K562 (cell line): ENCODE measurements at regions not wholly inside any gene's neighbourhood (a gene's known extent, or its start where the extent isn't known, plus 50 kb on each side); places are given as distances from the start of the nearest gene placed in this dataset.

ENCODE experiments used
- CGGBP1 ChIP-seq: fragments of 250-450 bp; sonication (Bioruptor Pico); IDR thresholded peaks from 2 replicates; pipeline ENCODE4 v1.9.0; 2021; ENCODE audit warnings: mild to moderate bottlenecking
- DPF2 ChIP-seq: fragments of 450-650 bp; IDR thresholded peaks from 2 replicates; pipeline ENCODE4 v1.6.1; 2016
- ESRRB ChIP-seq: fragments of 250-450 bp; sonication (Bioruptor Pico); IDR thresholded peaks from 2 replicates; pipeline ENCODE4 v1.5.0; 2020; ENCODE audit warnings: mild to moderate bottlenecking, moderate library complexity, borderline replicate concordance
- FOXA1 ChIP-seq: fragments of 450-650 bp; IDR thresholded peaks from 2 replicates; pipeline ENCODE4 v1.6.1; 2016; ENCODE audit warnings: mild to moderate bottlenecking, borderline replicate concordance
- FOXA3 ChIP-seq, 2 experiments: fragments of 450-650 bp in 1 of 2; sonication (generic) in 1 of 2; formaldehyde crosslinking; IDR thresholded peaks in 1 of 2; conservative IDR thresholded peaks in 1 of 2; 2 replicates each; pipeline versions ENCODE4 v1.4.0 to v1.8.0; 2020 to 2022; ENCODE audit warnings: mild to moderate bottlenecking in 2 of 2, missing genetic modification reagents in 1 of 2
- HMG20B ChIP-seq: fragments of 250-450 bp; sonication (Bioruptor Pico); IDR thresholded peaks from 2 replicates; pipeline ENCODE4 v1.5.0; 2021; ENCODE audit warnings: mild to moderate bottlenecking
- MAFK ChIP-seq: IDR thresholded peaks from 2 replicates; pipeline ENCODE4 v1.6.1; 2011; ENCODE audit warnings: low read length, improper control_type of control experiment
- MBD1 ChIP-seq: fragments of 250-450 bp; sonication (Bioruptor Pico); IDR thresholded peaks from 2 replicates; pipeline ENCODE4 v1.8.0; 2022; ENCODE audit warnings: inconsistent platforms
- NFIX ChIP-seq: fragments of 250-450 bp; sonication (Bioruptor Pico); IDR thresholded peaks from 2 replicates; pipeline ENCODE4 v1.4.0; 2020; ENCODE audit warnings: low read depth, mild to moderate bottlenecking, moderate library complexity
- NFYB ChIP-seq: IDR thresholded peaks from 2 replicates; pipeline ENCODE4 v1.6.1; 2011; ENCODE audit warnings: mild to moderate bottlenecking, moderate library complexity; ENCODE audit not compliant: insufficient read length; ENCODE audit errors: extremely low read depth
- POLR3A ChIP-seq: IDR thresholded peaks from 2 replicates; pipeline ENCODE4 v1.6.1; 2011; ENCODE audit warnings: borderline replicate concordance, mild to moderate bottlenecking, moderate library complexity; ENCODE audit not compliant: insufficient read length, insufficient read depth; ENCODE audit errors: extremely low read depth
- PRPF4 ChIP-seq: fragments of 200-400 bp; formaldehyde crosslinking; IDR thresholded peaks from one replicate; pipeline ENCODE4 v1.6.1; 2017; ENCODE audit warnings: low read length, low read depth, mild to moderate bottlenecking; ENCODE audit not compliant: insufficient read depth, poor library complexity, severe bottlenecking
- RFX1 ChIP-seq: fragments of 450-650 bp; IDR thresholded peaks from 2 replicates; pipeline ENCODE4 v1.6.1; 2016; ENCODE audit warnings: mild to moderate bottlenecking, moderate library complexity
- TAL1 ChIP-seq: fragments of 450-650 bp; IDR thresholded peaks from 2 replicates; pipeline ENCODE4 v1.6.1; 2016; ENCODE audit warnings: mild to moderate bottlenecking
- TEAD4 ChIP-seq, 2 experiments: sonication (generic) in 1 of 2; formaldehyde crosslinking in 1 of 2; IDR thresholded peaks; 2 replicates each; pipeline versions ENCODE4 v1.6.1 to v1.8.0; 2012 to 2022; ENCODE audit warnings: borderline replicate concordance in 1 of 2, inconsistent platforms in 1 of 2, low read length in 1 of 2, mild to moderate bottlenecking in 1 of 2, missing genetic modification reagents in 1 of 2
- ZBTB7A ChIP-seq: IDR thresholded peaks from 2 replicates; pipeline ENCODE4 v1.6.1; 2011; ENCODE audit warnings: low read depth, mild to moderate bottlenecking, low read length, moderate library complexity, borderline replicate concordance; ENCODE audit not compliant: control insufficient read depth
- ZBTB9 ChIP-seq: fragments of 450-650 bp; formaldehyde crosslinking; IDR thresholded peaks from 2 replicates; pipeline ENCODE4 v1.4.0; 2020; ENCODE audit warnings: mild to moderate bottlenecking, moderate library complexity
- ZNF280B ChIP-seq: fragments of 250-450 bp; sonication (Bioruptor Pico); IDR thresholded peaks from 2 replicates; pipeline ENCODE4 v1.5.1; 2021; ENCODE audit warnings: mild to moderate bottlenecking
- ZNF316 ChIP-seq: fragments of 450-650 bp; IDR thresholded peaks from 2 replicates; pipeline ENCODE4 v1.6.1; 2016
- TF ChIP-seq, protein P1 (sequence below): IDR thresholded peaks from 3 replicates; pipeline ENCODE4 v1.6.1; 2011; ENCODE audit warnings: borderline replicate concordance, mild to moderate bottlenecking, moderate library complexity; ENCODE audit not compliant: insufficient read length; ENCODE audit errors: extremely low read depth

DNA sequence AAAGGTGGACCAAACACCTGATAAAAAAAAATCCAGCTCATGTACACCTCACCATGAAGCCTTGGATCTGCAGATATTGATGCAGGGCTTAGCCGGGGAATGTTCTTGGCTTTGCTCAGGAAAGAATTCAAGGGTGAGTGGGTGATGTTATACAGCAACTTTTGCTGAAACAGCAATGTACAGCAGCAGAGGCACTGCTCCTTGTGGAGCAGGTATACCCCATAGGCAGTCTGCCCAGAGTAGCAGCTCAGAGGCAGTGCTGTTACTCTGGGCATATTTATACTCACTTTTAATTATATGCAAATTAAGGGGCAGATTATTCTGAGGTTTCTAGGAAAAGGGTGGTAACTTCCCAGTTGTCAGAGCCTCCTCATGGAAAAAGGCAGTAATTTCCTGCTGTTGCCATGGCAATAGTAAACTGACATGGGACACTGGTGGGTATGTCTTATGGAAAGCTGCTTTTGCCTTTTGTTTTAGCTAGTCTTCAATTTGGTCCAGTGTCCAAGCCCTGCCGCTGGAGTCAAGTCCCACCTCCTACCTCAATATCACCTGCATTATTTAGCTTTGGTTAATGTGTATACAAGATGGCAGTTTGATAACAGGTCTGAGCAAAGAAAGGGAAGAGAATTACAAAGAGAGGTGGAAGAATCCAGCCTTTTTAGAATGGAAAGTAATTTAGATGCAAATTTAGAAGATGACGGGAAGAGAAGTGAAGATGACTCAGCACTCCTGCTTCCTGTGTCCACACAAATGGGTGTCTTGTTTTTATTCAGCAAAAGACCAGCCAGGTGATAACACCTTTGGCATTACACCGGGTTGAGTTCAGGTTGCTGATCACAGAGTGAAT, 110.1 kb upstream of the JAG1 start (continued):
- TF ChIP-seq ZNF280B (CRISPR knock-in tag) (no peak), DPF2 (no peak), MBD1 (CRISPR knock-in tag) (no peak), ZBTB7A (no peak), TAL1 (no peak), CGGBP1 (no peak), MAFK (peak; percentile 75), NFYB (no peak), NFIX (CRISPR knock-in tag) (no peak), TEAD4 (IDR thresholded peaks at IDR 0.05; ENCODE audit: low read length) (no peak), TEAD4 (CRISPR knock-in tag; IDR thresholded peaks at IDR 0.05; ENCODE audit: borderline replicate concordance) (no peak), RFX1 (peak; percentile 77), PRPF4 (no peak), FOXA3 (CRISPR knock-in tag; conservative IDR thresholded peaks at IDR 0.05 in 1 of 2, IDR thresholded peaks at IDR 0.05 in 1 of 2) (no peak), FOXA1 (no peak), HMG20B (no peak), ZNF316 (peak; percentile 91), ZBTB9 (CRISPR knock-in tag) (no peak), ESRRB (CRISPR knock-in tag) (no peak), POLR3A (no peak)
- TF ChIP-seq, protein P1, sequence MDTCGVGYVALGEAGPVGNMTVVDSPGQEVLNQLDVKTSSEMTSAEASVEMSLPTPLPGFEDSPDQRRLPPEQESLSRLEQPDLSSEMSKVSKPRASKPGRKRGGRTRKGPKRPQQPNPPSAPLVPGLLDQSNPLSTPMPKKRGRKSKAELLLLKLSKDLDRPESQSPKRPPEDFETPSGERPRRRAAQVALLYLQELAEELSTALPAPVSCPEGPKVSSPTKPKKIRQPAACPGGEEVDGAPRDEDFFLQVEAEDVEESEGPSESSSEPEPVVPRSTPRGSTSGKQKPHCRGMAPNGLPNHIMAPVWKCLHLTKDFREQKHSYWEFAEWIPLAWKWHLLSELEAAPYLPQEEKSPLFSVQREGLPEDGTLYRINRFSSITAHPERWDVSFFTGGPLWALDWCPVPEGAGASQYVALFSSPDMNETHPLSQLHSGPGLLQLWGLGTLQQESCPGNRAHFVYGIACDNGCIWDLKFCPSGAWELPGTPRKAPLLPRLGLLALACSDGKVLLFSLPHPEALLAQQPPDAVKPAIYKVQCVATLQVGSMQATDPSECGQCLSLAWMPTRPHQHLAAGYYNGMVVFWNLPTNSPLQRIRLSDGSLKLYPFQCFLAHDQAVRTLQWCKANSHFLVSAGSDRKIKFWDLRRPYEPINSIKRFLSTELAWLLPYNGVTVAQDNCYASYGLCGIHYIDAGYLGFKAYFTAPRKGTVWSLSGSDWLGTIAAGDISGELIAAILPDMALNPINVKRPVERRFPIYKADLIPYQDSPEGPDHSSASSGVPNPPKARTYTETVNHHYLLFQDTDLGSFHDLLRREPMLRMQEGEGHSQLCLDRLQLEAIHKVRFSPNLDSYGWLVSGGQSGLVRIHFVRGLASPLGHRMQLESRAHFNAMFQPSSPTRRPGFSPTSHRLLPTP = no peak
